Karpas-422 (cell line): ENCODE measurements at regions not wholly inside any gene's neighbourhood (a gene's known extent, or its start where the extent isn't known, plus 50 kb on each side); places are given as distances from the start of the nearest gene placed in this dataset.

Experiments
- DNase-seq: peaks from one replicate; pipeline ENCODE4 v3.0.0-alpha.2; 2015
- H2AFZ ChIP-seq: fragments of 200-600 bp; sonication (generic); 2 replicates; pipeline ENCODE4 v1.6.1; 2014; ENCODE audit warnings: antibody characterized with exemption, low read length, mixed read lengths
- H3K27ac ChIP-seq: fragments of 200-600 bp; sonication (generic); 2 replicates; pipeline ENCODE4 v1.5.1; 2014; ENCODE audit warnings: mild to moderate bottlenecking, low read length, moderate library complexity
- H3K27me3 ChIP-seq: fragments of 200-600 bp; sonication (generic); 2 replicates; pipeline ENCODE4 v1.6.1; 2014; ENCODE audit warnings: low read length, mixed read lengths
- H3K36me3 ChIP-seq: fragments of 200-600 bp; sonication (generic); 2 replicates; pipeline ENCODE4 v1.6.1; 2014; ENCODE audit warnings: low read length, mixed read lengths; ENCODE audit not compliant: insufficient read depth
- H3K4me1 ChIP-seq: fragments of 200-600 bp; sonication (generic); 2 replicates; pipeline ENCODE4 v1.6.1; 2014; ENCODE audit warnings: mild to moderate bottlenecking, low read length, mixed read lengths
- H3K4me2 ChIP-seq: fragments of 200-600 bp; sonication (generic); 2 replicates; pipeline ENCODE4 v1.6.1; 2014; ENCODE audit warnings: low read length, low read depth, mild to moderate bottlenecking; ENCODE audit not compliant: poor library complexity, severe bottlenecking
- H3K4me3 ChIP-seq: fragments of 200-600 bp; sonication (generic); 2 replicates; pipeline ENCODE4 v1.5.1; 2014; ENCODE audit warnings: mild to moderate bottlenecking, antibody characterized with exemption, low read length, mixed read lengths
- H3K79me2 ChIP-seq: fragments of 200-600 bp; sonication (generic); 2 replicates; pipeline ENCODE4 v1.6.1; 2014; ENCODE audit warnings: mild to moderate bottlenecking, low read length, mixed read lengths
- H3K9ac ChIP-seq: fragments of 200-600 bp; sonication (generic); 2 replicates; pipeline ENCODE4 v1.6.0; 2014; ENCODE audit warnings: low read length
- H3K9me2 ChIP-seq: fragments of 200-600 bp; sonication (generic), shearing (Covaris generic); replicated peaks from 2 replicates; pipeline ENCODE4 v1.6.0; 2014; ENCODE audit warnings: mild to moderate bottlenecking, low read length, moderate library complexity; ENCODE audit not compliant: insufficient read depth
- H3K9me3 ChIP-seq: fragments of 300-700, 200-600 bp; sonication (generic); 2 replicates; pipeline ENCODE4 v1.6.1; 2014; ENCODE audit warnings: low read length, mixed read lengths
- H4K20me1 ChIP-seq: fragments of 200-600 bp; sonication (generic); 2 replicates; pipeline ENCODE4 v1.6.1; 2014; ENCODE audit warnings: mild to moderate bottlenecking, antibody characterized with exemption, low read length, low read depth; ENCODE audit not compliant: insufficient read depth

- Histone ChIP-seq H3K4me1 (no peaks in the 10 kb centered on the region), H3K9me2 (no peaks in the 10 kb centered on the region), H3K27me3 (no peaks in the 10 kb centered on the region), H3K36me3 (no peaks in the 10 kb centered on the region), H3K9me3 (no peaks in the 10 kb centered on the region), H3K27ac (no peak overlapping the region), H3K79me2 (no peaks in the 10 kb centered on the region), H3K4me2 (no peak overlapping the region), H2AFZ (no peak overlapping the region), H4K20me1 (no peaks in the 10 kb centered on the region), H3K4me3 (no peak overlapping the region), H3K9ac (no peak overlapping the region)
- no peak for DNase-seq
Measured at GRCh38 chr4:171448358-171448757, 364.8 kb upstream of the GALNTL6 start.

GRCh38 chr4:171441300-171441941 lies 371.8 kb upstream of the GALNTL6 start:
- no peak overlapping the region for H3K9ac ChIP-seq
- H3K4me2 ChIP-seq, result no peak overlapping the region
- H3K9me3 ChIP-seq, result no peaks in the 10 kb centered on the region
- no peak overlapping the region for H3K27ac ChIP-seq
- no peaks in the 10 kb centered on the region for H3K9me2 ChIP-seq
- H3K27me3 ChIP-seq, result no peaks in the 10 kb centered on the region
- DNase-seq, result no peak
- H3K4me3 ChIP-seq, result no peak overlapping the region
- no peaks in the 10 kb centered on the region for H3K4me1 ChIP-seq
- H3K79me2 ChIP-seq, result no peaks in the 10 kb centered on the region
- no peaks in the 10 kb centered on the region for H3K36me3 ChIP-seq
- no peak overlapping the region for H2AFZ ChIP-seq
- H4K20me1 ChIP-seq, result no peaks in the 10 kb centered on the region

- Histone ChIP-seq H3K4me1 (no peaks in the 10 kb centered on the region), H3K4me2 (no peak overlapping the region), H3K4me3 (no peak overlapping the region), H3K79me2 (no peaks in the 10 kb centered on the region), H3K9ac (no peak overlapping the region), H2AFZ (no peak overlapping the region), H3K36me3 (no peaks in the 10 kb centered on the region), H3K9me2 (no peaks in the 10 kb centered on the region), H4K20me1 (no peaks in the 10 kb centered on the region), H3K27ac (no peak overlapping the region), H3K9me3 (no peaks in the 10 kb centered on the region), H3K27me3 (no peaks in the 10 kb centered on the region)
- no peak for DNase-seq
Measured at GRCh38 chr4:171433674-171434073, 379.5 kb upstream of the GALNTL6 start.

- H3K79me2 ChIP-seq, result no peaks in the 10 kb centered on the region
- H3K27me3 ChIP-seq, result no peaks in the 10 kb centered on the region
- no peaks in the 10 kb centered on the region for H3K4me1 ChIP-seq
- H3K36me3 ChIP-seq, result no peaks in the 10 kb centered on the region
- H3K9me3 ChIP-seq, result no peaks in the 10 kb centered on the region
- no peak overlapping the region for H3K4me2 ChIP-seq
- no peak overlapping the region for H3K27ac ChIP-seq
- H3K9me2 ChIP-seq, result no peaks in the 10 kb centered on the region
- no peak for DNase-seq
- H3K4me3 ChIP-seq, result no peak overlapping the region
- no peak overlapping the region for H3K9ac ChIP-seq
- H4K20me1 ChIP-seq, result no peaks in the 10 kb centered on the region
- no peak overlapping the region for H2AFZ ChIP-seq
Measured at GRCh38 chr4:171432536-171432935, 380.7 kb upstream of the GALNTL6 start.

GRCh38 chr4:171430495-171430894 lies 382.7 kb upstream of the GALNTL6 start:
- Histone ChIP-seq H3K79me2 (no peaks in the 10 kb centered on the region), H3K36me3 (no peaks in the 10 kb centered on the region), H2AFZ (no peak overlapping the region), H3K9ac (no peak overlapping the region), H3K9me2 (no peaks in the 10 kb centered on the region), H3K27ac (no peak overlapping the region), H3K4me1 (no peaks in the 10 kb centered on the region), H4K20me1 (no peaks in the 10 kb centered on the region), H3K4me3 (no peak overlapping the region), H3K4me2 (no peak overlapping the region), H3K27me3 (no peaks in the 10 kb centered on the region), H3K9me3 (no peaks in the 10 kb centered on the region)
- no peak for DNase-seq

GRCh38 chr4:171397175-171397574 lies 416.0 kb upstream of the GALNTL6 start:
- H3K79me2 ChIP-seq, result no peaks in the 10 kb centered on the region
- no peak overlapping the region for H3K4me2 ChIP-seq
- no peak overlapping the region for H2AFZ ChIP-seq
- no peaks in the 10 kb centered on the region for H3K9me2 ChIP-seq
- no peak overlapping the region for H3K27ac ChIP-seq
- H3K4me3 ChIP-seq, result no peak overlapping the region
- H3K9ac ChIP-seq, result no peak overlapping the region
- no peaks in the 10 kb centered on the region for H3K4me1 ChIP-seq
- no peaks in the 10 kb centered on the region for H3K27me3 ChIP-seq
- H4K20me1 ChIP-seq, result no peaks in the 10 kb centered on the region
- no peak for DNase-seq
- no peaks in the 10 kb centered on the region for H3K36me3 ChIP-seq
- no peaks in the 10 kb centered on the region for H3K9me3 ChIP-seq

- H3K27me3 ChIP-seq, result no peaks in the 10 kb centered on the region
- H3K9ac ChIP-seq, result no peak overlapping the region
- no peaks in the 10 kb centered on the region for H3K36me3 ChIP-seq
- H3K79me2 ChIP-seq, result no peaks in the 10 kb centered on the region
- no peaks in the 10 kb centered on the region for H3K9me3 ChIP-seq
- no peak overlapping the region for H3K4me3 ChIP-seq
- H3K9me2 ChIP-seq, result no peaks in the 10 kb centered on the region
- no peak for DNase-seq
- H3K27ac ChIP-seq, result no peak overlapping the region
- no peaks in the 10 kb centered on the region for H4K20me1 ChIP-seq
- no peak overlapping the region for H2AFZ ChIP-seq
- H3K4me2 ChIP-seq, result no peak overlapping the region
- no peaks in the 10 kb centered on the region for H3K4me1 ChIP-seq
Measured at GRCh38 chr4:171390626-171391025, 422.6 kb upstream of the GALNTL6 start.

GRCh38 chr4:171378323-171378722 lies 434.9 kb upstream of the GALNTL6 start:
- H3K9ac ChIP-seq, result no peak overlapping the region
- no peak overlapping the region for H3K4me3 ChIP-seq

GRCh38 chr4:171376724-171377123 lies 436.5 kb upstream of the GALNTL6 start:
- no peaks in the 10 kb centered on the region for H3K9me2 ChIP-seq
- no peak overlapping the region for H3K4me2 ChIP-seq
- no peak overlapping the region for H3K9ac ChIP-seq
- H3K36me3 ChIP-seq, result no peaks in the 10 kb centered on the region
- H2AFZ ChIP-seq, result no peak overlapping the region
- no peak for DNase-seq
- no peaks in the 10 kb centered on the region for H3K4me1 ChIP-seq
- no peaks in the 10 kb centered on the region for H4K20me1 ChIP-seq
- no peak overlapping the region for H3K4me3 ChIP-seq
- H3K27me3 ChIP-seq, result no peaks in the 10 kb centered on the region
- no peaks in the 10 kb centered on the region for H3K9me3 ChIP-seq
- no peaks in the 10 kb centered on the region for H3K79me2 ChIP-seq
- no peak overlapping the region for H3K27ac ChIP-seq

More at GRCh38 chr4:171378323-171378722, 434.9 kb upstream of the GALNTL6 start:
- Histone ChIP-seq H3K27ac (no peak overlapping the region), H3K4me2 (no peak overlapping the region), H3K4me1 (no peaks in the 10 kb centered on the region), H3K9me2 (no peaks in the 10 kb centered on the region), H3K27me3 (no peaks in the 10 kb centered on the region), H2AFZ (no peak overlapping the region), H4K20me1 (no peaks in the 10 kb centered on the region), H3K9me3 (no peaks in the 10 kb centered on the region), H3K36me3 (no peaks in the 10 kb centered on the region), H3K79me2 (no peaks in the 10 kb centered on the region)
- no peak for DNase-seq
